ENCODE measurements at regions not wholly inside any gene's neighbourhood (a gene's known extent, or its start where the extent isn't known, plus 50 kb on each side); places are given as distances from the start of the nearest gene placed in this dataset.
A peak's percentile ranks its signal among the peaks of the same experiment; 100 is the strongest.

DNA sequence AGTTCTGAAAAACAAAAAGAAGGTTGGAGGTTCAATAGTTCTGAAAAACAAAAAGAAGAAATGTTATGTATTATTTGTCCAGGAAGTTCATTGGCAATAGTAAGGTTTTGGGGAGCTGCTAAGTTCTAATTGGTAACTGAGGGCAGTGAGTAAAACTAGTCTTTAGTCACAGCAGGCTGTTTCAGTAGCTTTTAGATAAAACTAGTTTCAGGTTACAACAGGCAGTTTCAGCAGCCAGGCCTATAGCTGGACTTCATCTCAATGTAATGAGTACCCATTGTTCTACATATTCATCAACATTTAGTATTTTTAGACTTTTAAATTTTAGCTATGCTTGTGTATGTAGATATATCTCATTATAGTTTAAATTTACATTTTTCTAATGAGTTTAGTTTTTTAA, 639.3 kb downstream of the TOX3 start:
- no peak for DNase-seq (ENCODE audit: low spot score)

DNA sequence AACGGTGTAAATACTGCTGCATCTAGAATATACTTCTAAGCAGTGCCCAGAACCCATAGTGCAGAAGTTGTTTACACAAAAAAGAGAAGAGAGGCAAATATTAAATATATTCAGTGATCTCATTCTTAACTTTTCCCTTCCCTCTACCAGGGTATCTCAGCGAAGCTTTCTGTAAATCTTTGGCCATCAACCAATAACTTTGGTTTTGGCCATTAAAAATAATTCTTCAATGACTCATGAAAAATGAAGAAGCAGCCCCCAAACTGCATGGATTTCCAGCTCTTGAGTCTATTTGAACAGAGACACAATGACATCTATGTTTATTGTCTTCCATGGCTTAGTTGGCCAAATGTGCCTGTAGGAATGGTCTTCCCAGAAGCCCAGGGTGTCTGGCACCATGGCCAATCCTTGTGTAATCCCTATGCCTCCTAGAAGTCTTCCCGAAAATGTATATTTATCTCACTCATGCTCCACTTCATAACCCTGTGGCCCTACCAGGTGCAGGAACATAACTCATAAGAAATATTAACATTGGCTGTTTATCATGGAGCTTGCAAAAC, 646.6 kb downstream of the TOX3 start:
- no peak for DNase-seq (ENCODE audit: low spot score)

DNA sequence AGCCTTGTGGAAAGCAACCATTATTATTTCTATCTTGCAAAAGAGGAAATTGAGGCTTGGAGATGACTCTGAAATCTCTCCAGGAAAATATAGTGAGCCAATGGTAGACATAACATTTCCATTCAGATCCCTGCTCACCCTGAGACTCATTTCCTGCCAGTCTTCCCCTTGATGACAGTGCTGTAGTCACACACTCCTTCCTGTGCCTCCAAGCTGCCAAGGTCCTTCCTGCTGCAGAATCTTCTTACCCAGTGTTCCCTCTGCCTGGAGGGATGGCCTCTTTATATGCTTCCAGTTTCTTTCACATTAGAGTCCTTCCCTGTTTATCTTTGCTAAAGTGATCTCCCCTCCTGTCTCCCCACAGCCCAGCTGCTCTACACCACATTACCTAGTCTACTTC, 648.1 kb downstream of the TOX3 start:
- DNase-seq (ENCODE audit: low spot score) = no peak

DNA sequence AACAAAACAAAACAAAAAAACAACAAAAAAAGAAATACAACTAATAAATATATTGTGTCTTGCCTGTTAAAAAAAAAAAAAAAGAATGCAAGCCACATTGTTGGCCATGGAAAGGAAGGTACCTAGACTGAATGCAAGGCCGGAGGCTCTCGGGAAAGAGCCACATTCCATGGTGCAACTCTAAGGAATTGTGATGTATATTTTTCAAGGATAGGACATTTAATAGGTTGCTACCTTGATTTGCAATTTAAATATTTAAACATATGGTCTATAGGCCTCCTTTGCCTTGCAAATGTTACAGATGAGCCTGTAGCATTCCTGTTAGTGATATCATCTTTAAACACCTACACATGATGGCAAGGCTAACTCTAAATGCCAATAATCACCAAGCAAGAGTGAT, 650.9 kb downstream of the TOX3 start:
- no peak for DNase-seq (ENCODE audit: low spot score)

DNA sequence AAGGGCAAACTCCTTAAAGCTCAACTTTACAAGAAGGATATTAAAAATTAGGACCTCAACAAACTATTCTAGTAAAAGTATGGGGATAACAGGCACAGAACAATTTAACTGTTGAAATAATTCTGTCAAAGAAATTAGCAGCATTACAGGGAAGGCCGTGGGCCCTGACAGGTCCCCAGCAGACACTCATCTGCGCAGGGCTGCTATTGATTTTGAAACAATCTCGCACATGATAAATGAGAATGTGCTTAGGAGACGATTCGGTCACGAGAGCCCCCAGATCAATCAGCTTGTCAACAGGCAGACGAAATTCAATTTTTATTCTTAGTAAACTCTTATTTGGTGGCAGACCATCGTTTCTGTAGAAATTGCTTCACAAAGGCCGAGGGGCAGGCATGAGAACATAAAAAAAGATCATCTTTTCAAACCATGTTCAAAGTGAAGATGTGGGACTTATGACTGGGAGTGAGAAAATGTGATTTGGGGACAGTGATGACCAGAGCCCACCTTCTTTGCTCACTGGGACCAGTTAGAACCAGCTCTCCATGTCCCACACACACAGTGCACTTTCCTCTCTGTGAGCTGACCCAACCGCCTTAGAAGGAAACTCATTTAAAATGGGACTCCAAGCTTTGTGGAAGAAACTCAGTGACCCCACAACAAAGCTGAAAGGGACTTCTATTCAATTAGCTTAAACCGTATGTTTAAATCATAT, 654.5 kb downstream of the TOX3 start:
- DNase-seq (ENCODE audit: low spot score) = no peak

DNA sequence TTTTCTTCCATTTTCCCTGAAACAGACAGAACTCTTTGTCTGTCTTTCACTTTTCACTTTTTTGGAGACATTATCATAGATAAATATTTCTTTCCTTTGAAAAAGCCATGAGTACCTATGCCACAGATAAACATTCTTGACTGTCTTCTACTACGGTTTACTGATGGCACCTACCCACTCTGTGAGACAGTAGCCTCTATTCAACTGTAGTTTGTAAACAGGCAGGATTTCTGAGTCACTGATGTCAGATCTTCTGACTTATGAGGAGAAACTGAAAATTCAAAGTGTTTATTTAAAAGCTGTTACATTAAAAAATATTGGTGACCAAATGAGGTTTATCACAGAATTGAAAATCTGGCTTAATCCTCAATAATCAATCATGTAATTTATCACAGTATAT, 658.4 kb downstream of the TOX3 start:
- no peak for DNase-seq (ENCODE audit: low spot score)

DNA sequence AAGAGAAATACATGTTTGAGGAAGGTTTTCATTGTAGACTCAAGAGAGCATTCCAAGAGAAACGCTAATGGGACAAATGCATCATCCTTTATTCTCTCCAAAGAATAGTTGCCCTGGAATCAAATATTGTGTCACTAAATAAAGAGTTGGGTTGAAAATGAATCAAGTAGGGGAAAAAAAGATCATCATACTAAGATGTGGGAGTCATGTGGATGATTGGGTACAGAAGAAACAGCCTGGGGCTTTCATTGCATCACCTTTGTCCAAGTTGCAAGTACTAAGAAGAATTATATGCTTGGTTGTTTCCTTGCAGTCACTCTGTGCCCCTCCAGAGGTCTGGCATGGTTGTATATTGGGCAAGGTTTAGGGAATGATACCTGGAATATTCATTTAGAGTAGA, 658.9 kb downstream of the TOX3 start:
- DNase-seq (ENCODE audit: low spot score) = no peak

DNA sequence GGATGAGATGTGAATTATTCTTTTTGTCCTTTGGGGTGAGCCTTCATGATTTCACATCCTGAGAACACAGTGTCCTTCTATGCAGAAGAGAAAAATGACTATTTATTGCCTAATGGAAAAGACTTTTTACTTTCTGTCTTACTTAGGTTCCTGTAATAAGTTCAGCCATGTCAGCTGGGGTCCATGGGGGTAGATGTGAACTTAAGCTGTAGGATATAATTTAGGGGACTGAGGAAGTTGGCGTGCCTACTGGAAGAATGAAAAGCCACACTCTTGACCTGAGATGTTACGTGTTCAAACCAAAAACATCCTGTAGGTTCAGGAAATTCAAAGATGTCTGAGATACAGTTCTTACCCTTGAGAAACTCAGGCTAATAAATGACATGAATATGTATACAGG, 660.5 kb downstream of the TOX3 start:
- DNase-seq (ENCODE audit: low spot score) = no peak

DNA sequence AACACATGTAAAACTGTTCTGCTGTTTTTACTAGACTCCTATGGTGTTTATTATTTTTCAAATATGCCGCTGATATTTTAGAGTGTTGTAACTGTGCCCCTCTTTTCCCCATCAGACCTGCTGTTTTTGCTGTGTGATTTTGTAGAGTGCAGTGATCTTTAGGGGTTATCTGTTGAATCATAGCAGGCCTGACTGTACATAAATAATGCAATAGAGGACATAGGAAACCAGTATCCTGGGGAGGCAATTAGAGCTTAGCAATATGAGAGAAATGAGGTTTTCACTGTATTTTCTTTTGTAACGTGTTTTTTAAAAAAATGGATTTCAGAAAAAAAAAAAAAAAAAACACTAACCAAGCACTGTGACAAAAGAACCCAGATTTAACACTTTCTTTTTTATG, 662.2 kb downstream of the TOX3 start:
- no peak for DNase-seq (ENCODE audit: low spot score)

DNA sequence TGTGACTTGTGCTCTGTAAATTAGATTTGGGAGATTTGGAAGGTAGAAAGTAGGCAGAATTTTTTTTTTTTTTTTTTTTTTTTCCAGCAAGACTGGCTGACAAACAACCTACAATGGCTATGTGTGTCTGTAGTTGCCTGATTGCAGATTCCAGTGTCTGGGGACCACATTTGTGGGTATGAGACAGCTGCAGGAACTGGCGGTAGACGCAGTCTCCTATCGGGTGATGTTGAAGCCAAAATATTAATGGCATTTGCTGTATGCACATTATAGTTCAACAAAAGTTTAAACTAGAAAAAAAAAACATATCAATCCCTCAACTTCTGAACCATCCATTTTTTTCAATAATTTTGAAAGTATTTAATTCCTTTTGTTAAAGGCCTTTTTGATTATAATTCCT, 665.2 kb downstream of the TOX3 start:
- DNase-seq (ENCODE audit: low spot score) = no peak

DNA sequence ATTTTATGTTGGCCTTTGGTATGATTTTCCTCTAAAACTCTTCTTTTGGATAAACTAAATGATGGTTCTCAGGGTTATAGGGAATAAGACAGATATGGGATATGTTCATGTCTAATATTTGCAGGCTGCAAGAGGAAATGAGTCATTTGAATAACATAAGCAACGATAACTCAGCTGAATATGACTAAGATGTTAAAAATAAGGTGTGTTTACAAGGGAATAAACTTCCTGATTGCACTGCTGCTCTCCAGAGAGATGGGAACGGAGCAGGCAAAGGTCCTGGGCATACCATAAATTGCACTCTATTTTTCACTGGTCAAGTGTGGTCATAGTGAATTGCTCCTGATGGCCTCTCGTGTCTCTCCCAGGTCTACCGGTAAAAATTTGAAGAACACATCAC, 666.2 kb downstream of the TOX3 start:
- DNase-seq (ENCODE audit: low spot score) = peak; percentile 16

DNA sequence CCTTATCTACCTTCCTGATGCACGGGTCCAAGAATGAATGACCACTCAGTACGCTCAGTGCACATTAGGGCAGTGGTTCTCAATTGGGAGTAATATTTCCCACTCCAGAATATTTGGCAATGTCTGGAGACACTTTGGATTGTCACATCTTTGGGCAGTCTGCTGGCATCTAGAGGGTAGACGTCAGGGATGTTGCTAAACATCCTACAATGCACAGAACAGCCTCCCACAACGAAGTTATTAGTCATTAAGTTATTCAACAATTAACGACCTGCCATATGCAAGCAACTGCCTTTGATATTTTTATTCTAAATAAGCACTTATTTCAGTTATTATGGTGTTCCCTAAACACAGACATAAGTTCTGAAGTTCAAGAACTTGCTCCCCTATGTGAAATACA, 669.3 kb downstream of the TOX3 start:
- no peak for DNase-seq (ENCODE audit: low spot score)

DNA sequence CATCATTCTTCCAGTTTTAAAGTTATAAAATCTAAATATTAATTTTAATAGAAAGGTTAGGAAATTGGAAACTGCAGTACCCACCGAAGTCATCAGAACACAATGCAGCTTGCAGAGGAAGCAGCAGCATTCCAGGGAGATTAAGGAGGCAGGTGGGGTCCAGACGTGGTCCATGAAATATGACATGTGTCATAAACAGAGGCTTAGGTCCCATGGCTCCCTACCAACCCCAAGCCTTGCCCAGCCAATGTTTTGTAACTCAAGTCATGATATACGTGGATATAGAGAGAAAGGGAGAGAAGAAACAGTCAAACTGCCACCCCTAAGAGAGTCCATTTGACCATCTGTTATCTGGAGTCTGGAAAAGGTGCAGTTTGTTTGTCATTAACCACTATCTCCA, 670.0 kb downstream of the TOX3 start:
- no peak for DNase-seq (ENCODE audit: low spot score)

DNA sequence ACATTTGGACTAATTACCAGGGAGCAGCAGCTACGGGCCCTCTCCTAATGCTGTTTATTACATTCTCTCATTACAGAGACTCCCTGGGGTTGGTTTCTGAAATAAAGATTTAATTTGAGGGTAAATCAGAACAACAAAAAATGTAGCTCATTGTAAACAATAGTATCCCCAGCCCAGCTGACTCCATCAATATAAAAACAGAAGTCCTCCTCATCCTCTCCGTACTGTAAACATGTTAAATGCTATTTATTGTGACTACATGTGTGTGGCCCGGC, 670.4 kb downstream of the TOX3 start:
- no peak for DNase-seq (ENCODE audit: low spot score)

DNA sequence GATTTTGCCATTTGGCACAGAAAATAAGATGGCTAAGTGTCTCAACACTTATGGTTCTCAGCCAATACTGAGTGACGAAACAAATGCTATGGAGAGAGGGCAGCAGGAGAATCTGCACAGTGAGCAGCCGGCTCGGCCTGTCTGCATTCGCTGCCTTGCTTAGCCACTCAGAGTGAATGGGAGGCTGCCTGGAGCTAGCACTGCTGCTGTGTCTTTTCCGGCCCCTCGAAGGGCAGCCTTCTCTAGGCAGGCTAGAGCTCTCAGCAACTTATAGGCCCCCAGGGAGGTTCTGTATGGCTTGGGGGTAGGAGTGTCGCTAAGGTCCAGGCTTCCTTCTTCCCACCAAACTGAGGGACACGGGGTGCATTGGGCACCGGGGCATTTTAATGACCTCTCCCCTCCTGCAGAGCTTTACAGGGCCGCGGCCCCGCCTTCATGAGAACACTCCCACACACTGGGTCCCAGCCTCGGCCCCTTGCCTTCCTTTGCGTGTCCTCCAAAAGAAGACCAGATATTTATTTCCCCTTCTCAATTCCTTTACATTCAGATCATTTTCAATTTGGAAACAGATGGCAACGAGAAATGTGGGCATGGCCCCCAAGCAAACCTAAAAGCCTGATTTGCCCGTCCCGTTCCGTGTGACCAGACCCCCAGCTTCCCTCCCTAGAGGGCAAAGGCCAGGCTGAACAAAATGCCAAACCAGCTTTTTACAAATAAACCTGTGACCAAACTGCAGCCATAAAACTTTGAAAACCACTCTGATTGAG, 670.9 kb downstream of the TOX3 start:
- DNase-seq (ENCODE audit: low spot score) = no peak

DNA sequence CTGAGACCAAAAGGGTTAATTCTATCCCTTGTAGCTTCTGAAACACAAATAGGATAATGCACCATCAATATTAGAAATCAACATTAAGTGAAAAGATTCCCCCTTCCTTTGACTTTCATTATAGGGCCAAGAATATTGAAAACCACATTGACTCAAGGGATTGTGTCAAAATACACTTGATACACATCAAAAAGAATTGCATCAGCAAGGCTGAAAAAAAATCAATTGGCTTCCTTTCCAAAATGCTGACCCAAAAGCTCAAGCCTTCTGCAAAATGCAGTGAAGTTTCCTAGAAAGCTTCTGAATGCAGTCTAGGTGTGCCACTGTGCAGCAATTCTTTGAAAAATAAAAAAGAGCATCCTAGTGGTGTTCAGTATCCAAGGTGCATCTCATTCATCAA, 674.4 kb downstream of the TOX3 start:
- no peak for DNase-seq (ENCODE audit: low spot score)

DNA sequence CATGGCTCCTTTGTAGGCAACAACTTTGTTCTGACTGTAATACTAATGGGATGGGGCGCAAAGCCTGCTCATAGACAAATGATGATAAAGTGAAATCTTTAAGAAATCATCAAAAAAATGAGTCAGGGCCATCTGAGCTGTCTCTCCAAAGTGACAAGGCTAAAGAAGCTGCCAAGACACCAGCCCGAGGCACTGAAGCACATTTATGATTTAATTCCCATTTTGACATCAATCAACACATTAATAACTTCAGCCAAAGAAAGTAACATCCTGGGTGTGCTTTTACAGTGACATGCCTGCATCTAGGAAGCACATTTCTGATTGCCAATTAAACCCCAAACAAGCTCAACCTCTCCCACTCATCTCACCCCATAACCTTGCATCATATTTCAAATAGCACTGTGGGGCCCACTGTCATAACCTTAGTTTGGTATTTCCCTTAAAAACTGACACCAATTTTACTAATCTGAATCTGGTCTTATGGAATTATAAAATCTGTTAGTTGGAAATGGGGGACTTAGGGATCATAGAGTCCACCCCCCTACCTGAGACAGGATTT, 676.6 kb downstream of the TOX3 start:
- DNase-seq (ENCODE audit: low spot score) = no peak

DNA sequence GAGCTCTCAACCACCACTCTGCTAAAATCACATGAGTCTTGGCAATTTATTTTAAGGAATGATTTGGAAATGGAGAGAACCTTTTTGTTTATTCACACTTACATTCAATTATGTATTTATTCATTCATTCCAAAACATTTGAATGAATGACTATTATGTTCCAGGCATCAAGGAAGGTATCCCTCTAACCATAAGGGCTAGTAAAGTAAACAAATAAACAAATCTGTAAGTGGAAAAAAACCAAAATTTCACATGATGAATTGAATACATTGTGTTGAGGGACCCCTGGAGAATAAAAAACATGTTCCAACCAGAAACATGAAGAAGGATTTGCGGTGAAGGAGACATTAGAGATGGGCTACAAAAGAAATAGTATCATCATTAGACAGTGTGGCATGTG, 677.8 kb downstream of the TOX3 start:
- no peak for DNase-seq (ENCODE audit: low spot score)

DNA sequence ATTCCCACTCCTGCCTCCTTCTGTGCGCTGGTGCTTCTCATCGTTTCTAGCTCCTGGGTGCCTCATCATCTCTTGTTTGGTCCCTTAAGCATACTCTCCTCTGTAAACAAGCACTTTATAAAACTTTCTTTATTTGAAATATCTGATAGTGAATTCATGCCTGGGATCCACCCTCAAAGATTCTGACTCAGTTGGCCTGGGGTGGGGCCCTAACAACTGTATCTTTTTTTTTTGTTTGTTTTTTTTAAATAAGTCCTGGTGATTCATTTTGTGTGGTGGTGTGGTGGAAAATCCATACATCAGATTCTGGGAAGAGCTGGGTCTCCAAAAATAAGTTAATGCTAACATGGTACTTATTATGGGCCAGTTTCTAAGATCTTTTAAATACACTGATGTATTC, 678.3 kb downstream of the TOX3 start:
- DNase-seq (ENCODE audit: low spot score) = no peak

DNA sequence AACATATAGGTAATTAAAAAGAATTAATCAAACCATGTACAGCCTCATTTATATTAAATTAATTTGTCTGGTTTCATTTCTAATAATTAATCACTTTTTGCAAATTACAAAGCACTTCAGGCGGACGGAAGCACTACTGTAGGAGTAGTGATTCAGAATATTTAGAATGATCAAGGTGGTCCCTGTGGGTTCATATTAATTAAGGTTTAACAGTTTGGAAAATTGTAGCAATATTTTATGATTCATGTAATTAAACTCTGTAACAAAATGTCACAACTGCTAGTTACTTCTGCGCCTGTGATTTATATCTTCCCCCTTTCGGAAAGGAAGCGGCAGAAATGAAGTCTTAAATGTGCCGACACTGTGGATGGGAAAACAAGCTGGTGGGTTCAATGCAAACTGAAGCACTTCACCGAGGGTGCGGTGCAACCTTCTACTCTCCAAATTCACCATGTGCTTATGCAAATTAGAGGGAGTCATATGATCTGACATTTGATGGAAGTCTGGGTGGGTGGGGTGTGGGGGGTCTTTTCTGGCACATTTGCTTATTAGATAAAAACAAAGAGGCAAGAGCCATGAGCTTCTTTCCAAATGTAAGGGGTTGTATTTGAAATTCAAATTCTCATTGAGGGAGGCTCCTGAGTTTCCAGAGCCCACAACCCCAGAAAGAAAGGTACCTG, 679.4 kb downstream of the TOX3 start:
- DNase-seq (ENCODE audit: low spot score) = no peak

DNA sequence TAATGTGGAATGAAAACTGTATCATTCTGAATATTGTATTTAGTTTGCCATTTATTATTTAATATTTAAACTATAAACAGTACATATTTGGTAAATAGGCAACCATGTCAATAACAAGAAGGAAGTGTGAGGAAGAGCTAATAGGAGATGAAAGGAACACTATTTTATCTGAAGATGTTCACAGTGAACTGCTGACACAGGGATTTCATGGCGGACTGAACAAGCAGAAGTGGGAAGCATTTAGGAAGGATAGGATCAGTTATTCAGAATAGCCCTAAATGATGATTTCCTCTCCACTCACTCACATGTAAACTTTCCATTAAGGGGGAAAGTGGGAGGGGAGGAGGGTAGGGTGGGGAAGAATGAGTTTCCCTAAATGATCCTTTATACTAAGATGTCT, 682.4 kb downstream of the TOX3 start:
- DNase-seq (ENCODE audit: low spot score) = no peak

DNA sequence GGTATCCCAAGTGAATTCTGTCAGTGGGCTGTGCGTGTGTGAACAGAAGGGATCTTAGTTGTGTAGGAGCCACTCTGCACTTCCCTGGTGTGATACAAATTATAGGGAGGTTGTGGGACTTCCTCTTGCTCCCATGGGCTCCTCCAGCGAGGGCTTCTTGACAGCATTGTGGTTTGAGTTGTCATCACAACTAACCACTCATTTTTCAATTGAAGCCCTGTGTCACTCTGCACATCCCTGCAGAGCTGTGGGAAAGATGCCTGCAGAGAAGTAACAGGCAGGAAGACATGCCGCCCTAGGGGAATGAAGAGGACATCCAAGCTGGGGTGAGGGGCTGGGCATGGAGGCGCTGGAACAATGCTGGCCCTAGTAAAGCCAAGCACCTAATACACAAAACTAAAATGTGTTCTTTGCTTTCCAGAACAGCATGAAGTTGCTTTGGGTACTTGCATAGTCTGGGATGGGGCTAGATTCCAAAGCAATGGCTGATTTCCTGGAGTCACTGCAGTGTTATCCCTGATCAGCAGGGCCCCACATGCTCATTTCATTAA, 692.5 kb downstream of the TOX3 start:
- DNase-seq (ENCODE audit: low spot score) = no peak
